Smooth muscle cell (in vitro differentiated cells): ENCODE measurements at regions not wholly inside any gene's neighbourhood (a gene's known extent, or its start where the extent isn't known, plus 50 kb on each side); places are given as distances from the start of the nearest gene placed in this dataset.

Experiments used
- DNase-seq: peaks from one replicate; lab custom pipeline; 2025; ENCODE audit not compliant: unreplicated experiment; lab: John Stamatoyannopoulos, UW
- H2AFZ ChIP-seq: fragments of 200-600 bp; sonication (generic); 2 replicates; pipeline ENCODE4 v1.6.0; 2016; ENCODE audit warnings: antibody characterized with exemption, low read depth, mild to moderate bottlenecking
- H3F3A ChIP-seq: fragments of 200-600 bp; sonication (generic); 2 replicates; pipeline ENCODE4 v1.6.0; 2017; ENCODE audit warnings: antibody characterized with exemption, low read depth
- H3K27ac ChIP-seq: fragments of 200-600 bp; sonication (generic); 2 replicates; pipeline ENCODE4 v1.5.1; 2016; ENCODE audit warnings: low read depth, mild to moderate bottlenecking
- H3K27me3 ChIP-seq: fragments of 200-600 bp; sonication (generic); 2 replicates; pipeline ENCODE4 v1.6.1; 2016; ENCODE audit warnings: low read depth, mild to moderate bottlenecking
- H3K36me3 ChIP-seq: fragments of 200-600 bp; sonication (generic); 2 replicates; pipeline ENCODE4 v1.5.1; 2016; ENCODE audit warnings: low read depth
- H3K4me1 ChIP-seq: fragments of 200-600 bp; sonication (generic); 2 replicates; pipeline ENCODE4 v1.5.1; 2016; ENCODE audit warnings: low read depth
- H3K4me2 ChIP-seq: fragments of 200-600 bp; sonication (generic); 2 replicates; pipeline ENCODE4 v1.6.0; 2016; ENCODE audit warnings: mild to moderate bottlenecking
- H3K4me3 ChIP-seq: fragments of 200-600 bp; sonication (generic); 2 replicates; pipeline ENCODE4 v1.5.1; 2016; ENCODE audit warnings: mild to moderate bottlenecking
- H3K79me2 ChIP-seq: fragments of 200-600 bp; sonication (generic); 2 replicates; pipeline ENCODE4 v1.6.0; 2016; ENCODE audit warnings: low read depth, mild to moderate bottlenecking
- H3K9ac ChIP-seq: fragments of 200-600 bp; sonication (generic); 2 replicates; pipeline ENCODE4 v1.6.0; 2016; ENCODE audit warnings: low read depth
- H3K9me3 ChIP-seq: fragments of 200-600 bp; sonication (generic); replicated peaks from 2 replicates; pipeline ENCODE4 v1.5.1; 2016; ENCODE audit warnings: low read depth
- H4K20me1 ChIP-seq: fragments of 200-600 bp; sonication (generic); 2 replicates; pipeline ENCODE4 v1.6.0; 2016; ENCODE audit warnings: low read depth
- CTCF ChIP-seq: fragments of 200-600 bp; sonication (generic); IDR thresholded peaks from 2 replicates; pipeline ENCODE4 v1.5.1; 2017; ENCODE audit warnings: borderline replicate concordance, mild to moderate bottlenecking, antibody characterized with exemption; ENCODE audit not compliant: insufficient read depth, poor library complexity, severe bottlenecking
- WGBS: methylation state at CpG from one replicate; pipeline ENCODE4 v1.1.7; 2016; ENCODE audit warnings: low lambda C conversion rate; 5-methylcytosine and 5-hydroxymethylcytosine counted together

- H3K4me2 ChIP-seq, result no peak overlapping the region
- no peaks in the 10 kb centered on the region for H3K27me3 ChIP-seq
- no peak for TF ChIP-seq CTCF
- H2AFZ ChIP-seq, result no peak overlapping the region
- no peaks in the 10 kb centered on the region for H3K4me1 ChIP-seq
- H3K27ac ChIP-seq, result no peak overlapping the region
- no peaks in the 10 kb centered on the region for H3F3A ChIP-seq
- H3K9ac ChIP-seq, result no peak overlapping the region
- no peak overlapping the region for H3K4me3 ChIP-seq
- H3K9me3 ChIP-seq, result no peaks in the 10 kb centered on the region
- H3K79me2 ChIP-seq, result no peaks in the 10 kb centered on the region
- no peaks in the 10 kb centered on the region for H3K36me3 ChIP-seq
- DNase-seq, result no peak
- H4K20me1 ChIP-seq, result no peaks in the 10 kb centered on the region
- 93% methylated on average over 5 of the region's 5 CpGs for WGBS
Measured at GRCh38 chr22:48834404-48834803, 993.3 kb downstream of the BRD1 start.

- no peak overlapping the region for H3K4me2 ChIP-seq
- H3K9me3 ChIP-seq, result no peaks in the 10 kb centered on the region
- H3F3A ChIP-seq, result no peaks in the 10 kb centered on the region
- H3K4me1 ChIP-seq, result no peaks in the 10 kb centered on the region
- H3K27ac ChIP-seq, result no peak overlapping the region
- no peak overlapping the region for H3K9ac ChIP-seq
- no peaks in the 10 kb centered on the region for H3K36me3 ChIP-seq
- no peaks in the 10 kb centered on the region for H4K20me1 ChIP-seq
- WGBS, result 94% methylated on average over 4 of the region's 4 CpGs
- no peaks in the 10 kb centered on the region for H3K79me2 ChIP-seq
- H3K4me3 ChIP-seq, result no peak overlapping the region
- DNase-seq, result no peak
- H3K27me3 ChIP-seq, result no peaks in the 10 kb centered on the region
- H2AFZ ChIP-seq, result no peak overlapping the region
- no peak for TF ChIP-seq CTCF
Measured at GRCh38 chr22:48832592-48832991, 995.1 kb downstream of the BRD1 start.

- Histone ChIP-seq H3K9me3 (no peaks in the 10 kb centered on the region), H3K36me3 (no peaks in the 10 kb centered on the region), H2AFZ (no peak overlapping the region), H3F3A (no peaks in the 10 kb centered on the region), H3K27me3 (no peaks in the 10 kb centered on the region), H4K20me1 (no peaks in the 10 kb centered on the region), H3K4me3 (no peak overlapping the region), H3K4me2 (no peak overlapping the region), H3K79me2 (no peaks in the 10 kb centered on the region), H3K4me1 (no peaks in the 10 kb centered on the region), H3K27ac (no peak overlapping the region), H3K9ac (no peak overlapping the region)
- DNase-seq, result no peak
- TF ChIP-seq CTCF, result no peak
- 91% methylated on average over 5 of the region's 6 CpGs for WGBS
Measured at GRCh38 chr22:48829908-48830307, 997.8 kb downstream of the BRD1 start.

- Histone ChIP-seq H3K79me2 (no peaks in the 10 kb centered on the region), H3K9me3 (no peaks in the 10 kb centered on the region), H3K27me3 (no peaks in the 10 kb centered on the region), H3K36me3 (no peaks in the 10 kb centered on the region), H3K4me1 (no peaks in the 10 kb centered on the region), H3K9ac (no peak overlapping the region), H3F3A (no peaks in the 10 kb centered on the region), H3K4me3 (no peak overlapping the region), H3K27ac (no peak overlapping the region), H2AFZ (no peak overlapping the region), H3K4me2 (no peak overlapping the region), H4K20me1 (no peaks in the 10 kb centered on the region)
- DNase-seq, result no peak
- TF ChIP-seq CTCF, result no peak
- WGBS, result 89% methylated on average over 5 of the region's 5 CpGs
Measured at GRCh38 chr22:48828688-48829087, 999.0 kb downstream of the BRD1 start.
